Ovary (tissue), 3 donors: ENCODE measurements at regions not wholly inside any gene's neighbourhood (a gene's known extent, or its start where the extent isn't known, plus 50 kb on each side); places are given as distances from the start of the nearest gene placed in this dataset.

Experiments used
- CTCF ChIP-seq, 3 donors: fragments of 450-650 bp in 2 of 3; fragments of 200-600 bp in 1 of 3; IDR thresholded peaks; one replicate each; pipeline versions ENCODE4 v1.5.1 to v1.8.0; 2016 to 2022; ENCODE audit warnings: antibody characterized with exemption in 3 of 3, mild to moderate bottlenecking in 1 of 3
- EP300 ChIP-seq: sonication (generic); formaldehyde crosslinking; IDR thresholded peaks from one replicate; pipeline ENCODE4 v1.6.1; 2017; ENCODE audit warnings: antibody characterized with exemption
- POLR2A ChIP-seq: fragments of 450-650 bp; IDR thresholded peaks from one replicate; pipeline ENCODE4 v1.6.1; 2017; ENCODE audit warnings: antibody characterized with exemption, mild to moderate bottlenecking, moderate library complexity
- donor health status: DM: no; HTN: no; CAD: no.

DNA sequence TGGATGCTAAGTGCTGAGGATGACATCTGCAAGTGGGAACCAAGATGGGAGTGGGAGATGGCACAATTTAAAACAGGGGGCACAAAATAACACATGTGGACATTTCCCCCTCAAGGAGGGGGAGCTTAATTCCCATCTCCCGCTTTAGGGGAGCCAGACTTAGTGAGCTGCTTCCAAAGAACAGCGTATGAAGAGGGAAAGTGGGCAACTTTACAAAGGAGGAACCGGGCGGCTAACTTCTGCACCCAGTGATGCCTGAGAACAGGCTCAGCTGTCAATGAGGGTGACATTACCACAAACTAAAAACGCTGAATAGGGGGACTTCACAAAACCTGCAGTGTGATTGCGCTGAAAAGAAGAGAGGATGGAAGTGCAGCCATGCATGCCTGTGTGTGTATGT, 95.5 kb upstream of the NXT1 start:
- TF ChIP-seq CTCF (IDR thresholded peaks at IDR 0.05) (no peak), POLR2A (no peak), EP300 (no peak)
